ENCODE measurements at regions not wholly inside any gene's neighbourhood (a gene's known extent, or its start where the extent isn't known, plus 50 kb on each side); places are given as distances from the start of the nearest gene placed in this dataset.
"Not testable (repeated sequence)": the region's sequence is repeated elsewhere in the genome, so short reads cannot be mapped to it uniquely, and the experiment has no call there.

DNA sequence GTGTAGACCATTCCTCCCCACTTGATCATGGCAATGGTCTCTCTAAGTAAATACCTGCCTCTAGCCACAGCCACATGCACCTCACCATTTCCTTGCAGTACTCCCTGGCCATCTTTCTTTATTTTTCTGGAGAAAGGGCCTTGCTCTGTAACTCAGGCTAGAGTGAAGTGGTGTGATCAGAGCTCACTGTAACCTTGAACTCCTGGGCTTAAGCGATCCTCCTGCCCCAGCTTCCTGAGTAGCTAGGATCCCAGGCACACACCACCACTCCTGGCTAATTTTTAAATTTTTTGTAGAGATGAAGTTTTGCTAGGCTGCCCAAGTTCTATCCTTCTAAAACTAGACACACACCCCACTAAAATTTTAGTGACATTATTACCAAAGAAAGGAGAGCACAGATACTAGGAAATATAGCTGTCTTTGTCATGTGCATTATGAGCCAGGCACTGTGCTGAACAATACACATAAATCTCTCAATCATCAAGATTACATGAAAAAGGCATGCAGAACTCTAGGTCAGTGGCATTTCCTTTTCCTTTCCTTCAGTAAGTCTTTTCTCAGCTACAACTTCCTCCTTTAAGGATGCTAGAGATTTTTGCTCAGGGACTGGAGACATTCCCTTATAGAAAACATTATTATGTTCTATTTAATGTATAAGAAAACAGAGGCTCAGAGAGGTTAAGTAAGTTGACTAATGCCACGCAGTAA lies 95.0 kb upstream of the SERBP1 start:
- in situ Hi-C loops (cut with HindIII; ENCODE audit: low sequenced_read_pairs), result loop anchor here (25.0 kb wide), 2 partner anchors 162 to 812 kb away; partner anchors contain the start of gene GADD45A

DNA sequence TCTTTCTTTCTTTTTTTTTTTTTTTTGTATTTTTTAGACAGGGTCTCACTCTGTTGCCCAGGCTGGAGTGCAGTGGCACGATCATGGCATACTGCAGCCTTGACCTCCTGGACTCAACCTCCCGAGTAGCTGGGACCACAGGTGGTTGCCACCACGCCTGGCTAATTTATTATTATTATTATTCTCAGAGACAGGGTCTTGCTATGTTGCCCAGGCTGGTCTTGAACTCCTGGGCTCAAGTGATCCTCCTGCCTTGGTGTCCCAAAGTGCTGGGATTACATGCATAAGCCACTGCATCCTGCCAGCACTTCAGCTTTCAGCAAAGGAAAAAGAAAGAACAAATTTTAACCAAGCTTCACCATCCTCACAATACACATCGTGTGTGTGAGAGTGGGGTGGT lies 97.9 kb upstream of the SERBP1 start:
- in situ Hi-C loops (cut with HindIII; ENCODE audit: low sequenced_read_pairs), result loop anchor here (25.0 kb wide), 2 partner anchors 159 to 809 kb away; partner anchors contain the start of gene GADD45A

GRCh38 chr1:67530071-67530470 lies 99.9 kb upstream of the SERBP1 start:
- in situ Hi-C loops (cut with HindIII; ENCODE audit: low sequenced_read_pairs), result loop anchor here (25.0 kb wide), 2 partner anchors 157 to 807 kb away; partner anchors contain the start of gene GADD45A

DNA sequence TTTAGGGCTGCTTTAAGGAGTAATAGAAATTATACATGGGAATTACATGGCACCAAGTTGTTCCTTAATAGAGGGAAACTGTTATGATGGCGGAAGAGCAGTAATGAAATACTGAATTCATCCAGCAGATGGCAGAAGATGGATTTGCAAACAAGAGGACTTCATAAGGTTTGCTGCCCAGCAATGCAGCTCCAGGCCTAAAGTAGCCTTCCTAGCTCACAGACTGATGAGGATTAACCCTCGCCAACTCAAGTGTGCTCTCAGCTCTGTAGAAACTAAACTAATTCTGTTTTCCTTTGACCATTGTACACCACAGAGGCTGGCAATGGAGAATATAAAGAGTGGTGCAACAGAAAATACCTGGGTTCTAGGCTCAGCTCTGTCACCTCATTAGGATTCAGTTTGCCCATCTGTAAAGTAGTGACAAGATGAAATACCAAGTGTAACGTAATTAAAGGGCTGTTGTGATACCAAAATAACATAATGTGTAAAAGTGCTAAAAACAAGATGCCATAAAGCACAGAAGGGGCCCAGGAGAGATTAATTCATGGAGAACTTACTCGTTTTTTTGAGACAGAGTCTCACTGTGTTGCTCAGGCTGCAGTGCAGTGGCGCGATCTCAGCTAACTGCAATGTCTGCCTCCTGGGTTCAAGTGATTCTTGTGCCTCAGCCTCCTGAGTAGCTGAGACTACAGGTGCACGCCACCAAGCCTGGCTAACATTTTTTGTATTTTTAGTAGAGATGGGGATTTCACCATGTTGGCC lies 102.4 kb upstream of the SERBP1 start:
- in situ Hi-C loops (cut with HindIII; ENCODE audit: low sequenced_read_pairs), result loop anchor here (25.0 kb wide), 2 partner anchors 155 to 805 kb away; partner anchors contain the start of gene GADD45A

GRCh38 chr1:67534627-67535065 lies 104.4 kb upstream of the SERBP1 start:
- in situ Hi-C loops (cut with HindIII; ENCODE audit: low sequenced_read_pairs), result loop anchor here (5.0 to 25.0 kb wide), 3 partner anchors 153 to 803 kb away; partner anchors contain the start of gene GADD45A

DNA sequence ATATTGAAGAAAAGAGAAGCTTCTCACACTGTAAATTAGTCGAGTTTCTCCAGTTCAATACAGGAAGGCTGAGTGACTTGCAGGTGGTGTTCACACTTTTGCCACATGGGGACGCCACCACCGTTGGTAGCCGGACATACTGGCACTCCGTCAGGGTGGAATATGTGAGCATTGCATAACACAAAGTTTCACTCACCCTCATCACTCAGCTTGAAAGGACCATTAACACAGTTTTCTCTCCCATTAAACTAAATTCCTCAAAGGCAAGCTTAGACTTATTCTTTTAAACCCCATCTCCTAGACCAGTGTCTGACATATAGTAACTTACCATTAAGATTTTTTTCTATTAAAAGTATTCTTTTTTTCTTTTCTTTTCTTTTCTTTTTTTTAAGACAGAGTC lies 105.3 kb upstream of the SERBP1 start:
- in situ Hi-C loops (cut with HindIII; ENCODE audit: low sequenced_read_pairs), result loop anchor here (5.0 to 25.0 kb wide), 3 partner anchors 152 to 802 kb away; partner anchors contain the start of gene GADD45A

- in situ Hi-C loops (cut with HindIII; ENCODE audit: low sequenced_read_pairs), result loop anchor here (5.0 to 25.0 kb wide), 3 partner anchors 150 to 800 kb away; partner anchors contain the start of gene GADD45A
These were observed 106.9 kb upstream of the SERBP1 start for GRCh38 chr1:67536957-67537666.

- in situ Hi-C loops (cut with HindIII; ENCODE audit: low sequenced_read_pairs), result loop anchor here (5.0 to 25.0 kb wide), 3 partner anchors 150 to 800 kb away; partner anchors contain the start of gene GADD45A
These were observed 107.4 kb upstream of the SERBP1 start for GRCh38 chr1:67537667-67538018.

- in situ Hi-C loops (cut with HindIII; ENCODE audit: low sequenced_read_pairs), result loop anchor here (25.0 kb wide), 2 partner anchors 147 to 797 kb away; partner anchors contain the start of gene GADD45A
These were observed 110.0 kb upstream of the SERBP1 start for GRCh38 chr1:67540025-67540732.

DNA sequence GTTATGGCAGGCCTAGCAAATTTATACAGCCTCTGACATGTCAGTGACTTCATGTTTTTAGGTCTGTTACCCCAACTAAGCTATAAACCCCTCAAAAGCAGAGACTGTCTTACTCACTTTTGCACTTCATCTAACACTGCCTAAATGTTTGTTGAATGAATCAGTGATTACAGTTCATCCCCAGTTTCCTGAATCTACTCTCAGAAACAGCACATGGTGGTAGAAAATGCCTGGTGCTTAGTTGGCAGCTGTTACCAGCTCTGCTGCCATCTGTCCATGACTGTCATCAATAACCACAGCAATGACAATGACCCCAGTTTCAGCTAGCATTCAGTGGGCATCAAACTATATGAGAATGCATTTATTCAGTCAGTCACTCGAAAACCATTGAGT lies 110.5 kb upstream of the SERBP1 start:
- in situ Hi-C loops (cut with HindIII; ENCODE audit: low sequenced_read_pairs), result loop anchor here (25.0 kb wide), 2 partner anchors 147 to 797 kb away; partner anchors contain the start of gene GADD45A

DNA sequence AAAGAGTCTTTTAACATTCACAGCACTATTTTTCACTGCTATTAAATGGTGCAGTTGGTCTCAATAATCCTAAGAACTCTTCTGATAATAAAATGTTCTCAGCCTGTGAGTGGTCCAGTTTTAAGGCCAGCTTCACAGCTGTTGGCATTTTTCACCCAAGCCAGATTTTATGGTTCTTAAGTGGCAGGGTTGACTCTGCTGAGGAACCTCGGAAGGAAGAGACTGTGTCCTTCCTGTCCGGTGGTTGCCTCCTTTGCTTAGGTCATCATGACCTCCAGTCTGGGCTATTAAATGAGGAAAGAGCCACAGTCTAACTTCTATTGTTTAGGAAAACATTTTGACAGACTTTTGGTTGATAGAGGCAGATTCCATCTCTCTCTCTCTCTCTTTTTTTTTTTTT lies 112.5 kb upstream of the SERBP1 start:
- in situ Hi-C loops (cut with HindIII; ENCODE audit: low sequenced_read_pairs), result loop anchor here (25.0 kb wide), 2 partner anchors 145 to 795 kb away; partner anchors contain the start of gene GADD45A

- in situ Hi-C loops (cut with HindIII; ENCODE audit: low sequenced_read_pairs), result loop anchor here (25.0 kb wide), 2 partner anchors 142 to 792 kb away; partner anchors contain the start of gene GADD45A
These were observed 114.7 kb upstream of the SERBP1 start for GRCh38 chr1:67544921-67545320.

DNA sequence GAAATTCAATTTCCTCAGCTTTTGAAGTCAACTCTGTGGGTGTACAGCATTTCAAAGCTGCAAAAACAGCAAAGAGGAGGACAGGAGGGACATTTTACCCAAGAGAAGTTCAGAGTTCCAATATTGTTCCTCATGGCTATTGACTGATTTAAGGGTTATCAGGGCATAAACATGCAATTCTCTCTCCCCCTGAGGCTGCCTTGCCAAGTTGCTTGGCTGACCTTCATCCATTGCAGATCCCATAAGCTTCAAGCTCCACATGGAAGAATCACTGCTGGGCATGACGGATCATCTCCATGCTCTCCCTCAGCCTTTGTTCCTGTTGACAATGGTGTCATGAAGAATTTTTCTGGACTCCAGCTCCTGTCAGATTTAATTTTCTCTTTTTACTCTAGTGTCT lies 115.2 kb upstream of the SERBP1 start:
- in situ Hi-C loops (cut with HindIII; ENCODE audit: low sequenced_read_pairs), result loop anchor here (25.0 kb wide), 2 partner anchors 142 to 792 kb away; partner anchors contain the start of gene GADD45A

GRCh38 chr1:67551375-67551774 lies 121.2 kb upstream of the SERBP1 start:
- in situ Hi-C loops (cut with HindIII; ENCODE audit: low sequenced_read_pairs), result no loop called here

- in situ Hi-C loops (cut with HindIII; ENCODE audit: low sequenced_read_pairs), result no loop called here
These were observed 122.1 kb upstream of the SERBP1 start for GRCh38 chr1:67552336-67552759.

DNA sequence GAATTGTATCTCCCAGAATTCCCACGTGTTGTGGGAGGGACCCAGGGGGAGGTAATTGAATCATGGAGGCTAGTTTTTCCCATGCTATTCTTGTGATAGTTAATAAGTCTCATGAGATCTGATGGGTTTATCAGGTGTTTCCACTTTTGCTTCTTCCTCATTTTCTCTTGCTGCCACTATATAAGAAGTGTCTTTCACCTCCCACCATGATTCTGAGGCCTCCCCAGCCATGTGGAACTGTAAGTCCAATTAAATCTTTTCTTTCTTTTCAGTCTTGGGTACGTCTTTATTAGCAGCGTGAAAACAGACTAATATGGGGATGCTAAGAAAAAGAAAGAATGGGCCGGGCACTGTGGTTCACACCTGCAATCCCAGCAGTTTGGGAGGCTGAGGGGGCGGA lies 124.0 kb upstream of the SERBP1 start:
- in situ Hi-C loops (cut with HindIII; ENCODE audit: low sequenced_read_pairs), result not testable (repeated sequence)

DNA sequence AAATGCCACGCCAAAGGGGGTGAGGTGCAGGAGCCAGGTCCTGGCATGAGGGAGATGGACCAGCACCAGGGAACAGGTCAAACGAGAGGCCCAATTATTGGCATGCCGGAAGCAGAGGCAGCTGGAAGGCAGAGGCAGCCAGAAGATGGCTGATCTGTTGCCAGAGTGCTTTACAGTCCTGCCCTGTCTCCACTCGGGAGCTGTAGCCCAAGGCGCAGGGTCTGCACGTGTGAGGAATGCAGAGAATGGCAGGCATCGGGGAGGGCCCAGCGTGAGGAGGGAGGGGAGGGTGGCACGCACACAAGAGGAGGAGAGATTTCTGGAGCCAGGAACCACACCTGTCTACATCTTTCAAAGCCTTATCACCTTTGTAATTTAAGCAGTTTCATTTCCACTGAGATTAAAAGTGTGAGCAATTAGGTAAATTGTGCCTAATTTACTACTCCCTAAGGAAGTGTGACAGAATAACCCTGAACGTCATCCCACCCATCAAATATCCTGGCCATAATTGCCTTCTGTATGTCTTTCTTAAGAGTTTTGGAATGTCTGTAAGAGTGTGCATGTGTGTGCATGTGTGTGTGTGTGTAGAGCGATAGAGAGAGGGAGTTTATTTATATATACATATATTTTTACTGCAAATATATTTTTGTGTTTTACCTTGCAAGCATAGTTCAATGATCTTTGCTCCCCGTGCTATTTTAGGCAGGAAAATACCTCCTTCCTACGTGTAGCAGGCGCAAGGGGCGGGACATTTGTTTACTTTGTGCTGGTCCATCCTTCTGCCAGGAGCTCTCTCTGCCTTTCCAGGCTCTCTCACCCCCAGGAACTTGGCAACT lies 125.5 kb upstream of the SERBP1 start:
- in situ Hi-C loops (cut with HindIII; ENCODE audit: low sequenced_read_pairs), result no loop called here

- in situ Hi-C loops (cut with HindIII; ENCODE audit: low sequenced_read_pairs), result no loop called here
These were observed 126.2 kb upstream of the SERBP1 start for GRCh38 chr1:67556297-67556900.

All from endothelial cell of hepatic sinusoid (primary cell).